ENCODE measurements at regions not wholly inside any gene's neighbourhood (a gene's known extent, or its start where the extent isn't known, plus 50 kb on each side); places are given as distances from the start of the nearest gene placed in this dataset.

DNA sequence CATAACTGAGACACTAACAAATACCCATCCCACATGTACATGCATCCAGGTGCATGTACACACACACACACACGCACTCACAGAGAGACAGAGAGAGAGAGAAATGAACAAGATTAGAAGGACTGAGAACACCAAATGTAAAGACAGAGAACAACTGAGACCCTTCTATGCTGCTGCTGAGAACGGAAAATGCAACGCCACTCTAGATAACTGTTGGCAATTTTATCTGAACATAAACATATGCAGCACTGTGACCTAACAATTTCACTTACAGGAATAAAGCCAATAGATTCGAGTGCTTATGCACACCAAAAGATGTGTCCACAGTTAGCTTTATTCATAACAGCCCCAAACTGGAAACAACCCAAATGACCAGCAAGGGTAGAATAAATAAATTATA, 103.8 kb upstream of the LY86 start:
- TF ChIP-seq, protein P1, sequence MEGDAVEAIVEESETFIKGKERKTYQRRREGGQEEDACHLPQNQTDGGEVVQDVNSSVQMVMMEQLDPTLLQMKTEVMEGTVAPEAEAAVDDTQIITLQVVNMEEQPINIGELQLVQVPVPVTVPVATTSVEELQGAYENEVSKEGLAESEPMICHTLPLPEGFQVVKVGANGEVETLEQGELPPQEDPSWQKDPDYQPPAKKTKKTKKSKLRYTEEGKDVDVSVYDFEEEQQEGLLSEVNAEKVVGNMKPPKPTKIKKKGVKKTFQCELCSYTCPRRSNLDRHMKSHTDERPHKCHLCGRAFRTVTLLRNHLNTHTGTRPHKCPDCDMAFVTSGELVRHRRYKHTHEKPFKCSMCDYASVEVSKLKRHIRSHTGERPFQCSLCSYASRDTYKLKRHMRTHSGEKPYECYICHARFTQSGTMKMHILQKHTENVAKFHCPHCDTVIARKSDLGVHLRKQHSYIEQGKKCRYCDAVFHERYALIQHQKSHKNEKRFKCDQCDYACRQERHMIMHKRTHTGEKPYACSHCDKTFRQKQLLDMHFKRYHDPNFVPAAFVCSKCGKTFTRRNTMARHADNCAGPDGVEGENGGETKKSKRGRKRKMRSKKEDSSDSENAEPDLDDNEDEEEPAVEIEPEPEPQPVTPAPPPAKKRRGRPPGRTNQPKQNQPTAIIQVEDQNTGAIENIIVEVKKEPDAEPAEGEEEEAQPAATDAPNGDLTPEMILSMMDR (IDR thresholded peaks at IDR 0.05): no peak
- no peak for TF ChIP-seq POLR2A (IDR thresholded peaks at IDR 0.05)
